GM12875 (cell line): ENCODE measurements at regions not wholly inside any gene's neighbourhood (a gene's known extent, or its start where the extent isn't known, plus 50 kb on each side); places are given as distances from the start of the nearest gene placed in this dataset.

Experiments
- H3K4me3 ChIP-seq: one replicate; pipeline ENCODE4 v1.5.1; 2011; ENCODE audit warnings: low read depth, low read length, control low read depth
- TF ChIP-seq, protein P1 (sequence below): IDR thresholded peaks from 2 replicates; pipeline ENCODE4 v1.5.1; 2011; ENCODE audit warnings: low read depth, mild to moderate bottlenecking, control low read depth, inconsistent platforms, low read length, moderate library complexity, borderline replicate concordance; ENCODE audit not compliant: insufficient read depth

DNA sequence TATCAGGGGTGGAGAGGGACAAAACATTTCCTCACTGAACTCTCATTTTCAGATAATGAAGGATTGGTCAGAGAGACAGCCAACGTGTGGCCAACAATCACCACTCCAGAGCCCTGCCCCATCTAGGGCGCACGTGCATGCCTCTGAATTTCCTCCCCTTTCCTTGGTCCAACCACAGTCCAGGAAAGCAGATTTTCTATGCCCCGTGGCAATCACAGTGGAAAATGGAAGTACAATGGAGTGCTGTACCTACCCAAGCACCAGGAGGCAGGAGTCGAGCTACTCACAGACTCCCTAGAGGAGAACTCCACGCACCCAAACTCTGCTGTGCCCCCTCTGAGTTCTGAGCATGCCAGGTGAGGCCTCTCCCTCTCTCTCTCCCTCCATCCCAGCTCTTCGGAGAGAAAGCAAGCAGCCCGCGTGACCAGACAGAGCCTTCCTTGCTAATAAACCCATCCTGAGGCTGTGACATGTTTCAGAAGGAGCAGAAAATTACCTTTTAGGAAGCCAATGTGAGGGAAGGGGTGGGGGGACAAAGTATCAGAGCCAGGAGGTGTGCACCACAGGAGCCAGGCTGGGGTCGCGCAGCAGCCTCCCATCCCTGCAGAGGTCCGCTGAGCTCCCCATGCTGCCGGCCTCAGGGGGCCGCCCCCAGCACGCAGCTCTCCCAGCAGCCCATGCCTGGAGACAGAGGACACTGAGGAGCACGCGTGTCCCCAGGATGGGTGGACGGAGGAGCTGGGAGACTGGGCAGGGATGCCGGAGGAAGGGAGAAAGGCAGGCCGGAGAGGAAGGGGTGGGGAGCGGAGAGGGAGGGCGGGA lies 73.4 kb downstream of the PITPNM2 start:
- H3K4me3 ChIP-seq, result no peak overlapping the region
- TF ChIP-seq, protein P1, sequence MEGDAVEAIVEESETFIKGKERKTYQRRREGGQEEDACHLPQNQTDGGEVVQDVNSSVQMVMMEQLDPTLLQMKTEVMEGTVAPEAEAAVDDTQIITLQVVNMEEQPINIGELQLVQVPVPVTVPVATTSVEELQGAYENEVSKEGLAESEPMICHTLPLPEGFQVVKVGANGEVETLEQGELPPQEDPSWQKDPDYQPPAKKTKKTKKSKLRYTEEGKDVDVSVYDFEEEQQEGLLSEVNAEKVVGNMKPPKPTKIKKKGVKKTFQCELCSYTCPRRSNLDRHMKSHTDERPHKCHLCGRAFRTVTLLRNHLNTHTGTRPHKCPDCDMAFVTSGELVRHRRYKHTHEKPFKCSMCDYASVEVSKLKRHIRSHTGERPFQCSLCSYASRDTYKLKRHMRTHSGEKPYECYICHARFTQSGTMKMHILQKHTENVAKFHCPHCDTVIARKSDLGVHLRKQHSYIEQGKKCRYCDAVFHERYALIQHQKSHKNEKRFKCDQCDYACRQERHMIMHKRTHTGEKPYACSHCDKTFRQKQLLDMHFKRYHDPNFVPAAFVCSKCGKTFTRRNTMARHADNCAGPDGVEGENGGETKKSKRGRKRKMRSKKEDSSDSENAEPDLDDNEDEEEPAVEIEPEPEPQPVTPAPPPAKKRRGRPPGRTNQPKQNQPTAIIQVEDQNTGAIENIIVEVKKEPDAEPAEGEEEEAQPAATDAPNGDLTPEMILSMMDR, result no peak

DNA sequence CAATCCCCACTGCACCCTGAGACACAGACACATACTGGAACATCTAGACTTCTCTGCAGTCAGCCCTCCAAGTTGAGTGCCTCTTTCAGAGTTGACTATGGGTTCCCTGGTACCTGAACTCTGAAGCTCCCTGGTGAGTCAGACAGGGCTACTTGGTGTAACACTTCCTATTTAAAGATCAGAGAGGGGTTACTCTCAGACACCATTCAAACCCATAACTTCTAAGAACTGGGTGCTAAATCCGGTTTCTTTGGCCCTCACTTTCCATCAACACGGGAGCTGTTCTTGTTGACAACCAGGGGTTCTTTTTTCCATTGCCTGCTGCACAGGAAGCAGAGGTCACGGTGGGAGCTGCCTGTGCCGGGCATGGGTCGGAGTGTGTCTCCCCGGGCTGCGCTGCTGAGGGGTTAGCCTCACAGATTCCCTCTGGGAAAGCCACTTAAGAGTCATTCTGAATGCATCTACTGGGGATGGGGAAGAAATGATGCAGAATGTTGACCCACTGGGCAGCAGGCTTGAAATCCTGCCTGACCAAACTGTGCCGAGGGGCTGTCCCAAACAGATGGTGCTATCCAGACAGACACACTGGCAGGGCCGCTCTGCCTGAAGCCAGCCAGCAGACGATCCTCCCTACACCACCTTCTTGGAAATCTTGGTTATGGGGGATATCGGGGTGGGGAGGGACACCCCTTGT lies 74.1 kb downstream of the PITPNM2 start:
- no peak overlapping the region for H3K4me3 ChIP-seq
- TF ChIP-seq, protein P1, result no peak

DNA sequence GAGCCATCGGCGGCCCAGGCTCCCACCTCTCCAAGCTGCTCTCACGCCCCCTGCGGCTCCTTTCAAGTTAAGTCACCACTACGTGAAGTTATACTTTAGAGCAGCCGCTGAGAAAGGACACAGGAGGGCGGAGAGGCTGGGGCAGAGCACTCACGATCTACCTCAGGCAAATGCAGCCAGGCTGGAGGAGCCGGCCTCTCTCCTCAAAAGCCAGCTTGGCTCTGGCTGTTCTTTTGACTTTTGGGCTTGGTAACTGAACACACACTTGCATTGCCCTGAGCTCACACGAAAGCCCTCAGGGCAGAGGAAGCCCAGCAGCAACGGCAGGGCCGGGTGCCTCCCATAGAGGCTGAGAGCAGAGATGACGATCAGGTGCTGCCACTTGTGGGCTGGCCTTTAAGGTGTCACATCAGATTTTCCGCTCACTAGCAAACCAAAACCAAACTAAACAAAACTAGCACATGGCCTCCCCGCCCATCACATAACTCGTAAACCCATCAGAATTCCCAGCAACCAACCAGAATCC lies 75.2 kb downstream of the PITPNM2 start:
- H3K4me3 ChIP-seq, result no peak overlapping the region

DNA sequence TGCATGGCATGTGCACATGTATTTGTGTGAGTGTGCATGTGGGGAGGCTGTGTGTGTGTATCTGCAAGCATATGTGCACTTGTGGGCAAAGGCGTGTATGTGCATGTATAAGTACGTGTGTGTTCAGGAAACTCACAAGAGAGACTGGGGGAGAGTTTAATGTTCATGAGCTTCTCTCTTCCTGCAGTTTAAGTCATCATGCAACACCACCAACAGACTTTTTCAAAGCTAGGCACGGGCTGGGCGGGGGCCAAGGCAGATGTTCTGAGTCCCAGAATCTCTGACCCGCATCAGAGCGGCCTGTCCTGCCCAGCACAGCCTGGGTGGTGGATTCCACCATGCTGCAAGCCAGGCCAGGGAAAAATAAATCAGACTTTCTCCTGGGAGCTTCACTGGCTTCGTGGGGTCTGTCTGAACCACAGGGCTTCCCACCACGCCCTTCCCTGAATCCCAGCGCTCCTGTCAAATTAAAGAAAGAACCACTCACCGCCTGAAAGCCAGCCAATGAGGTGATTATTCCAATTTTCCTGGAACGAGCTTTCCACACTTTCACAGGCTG lies 75.7 kb downstream of the PITPNM2 start:
- no peak overlapping the region for H3K4me3 ChIP-seq
- TF ChIP-seq, protein P1, result no peak

More for the DNA sequence above, 75.2 kb downstream of the PITPNM2 start:
- TF ChIP-seq, protein P1, result no peak

DNA sequence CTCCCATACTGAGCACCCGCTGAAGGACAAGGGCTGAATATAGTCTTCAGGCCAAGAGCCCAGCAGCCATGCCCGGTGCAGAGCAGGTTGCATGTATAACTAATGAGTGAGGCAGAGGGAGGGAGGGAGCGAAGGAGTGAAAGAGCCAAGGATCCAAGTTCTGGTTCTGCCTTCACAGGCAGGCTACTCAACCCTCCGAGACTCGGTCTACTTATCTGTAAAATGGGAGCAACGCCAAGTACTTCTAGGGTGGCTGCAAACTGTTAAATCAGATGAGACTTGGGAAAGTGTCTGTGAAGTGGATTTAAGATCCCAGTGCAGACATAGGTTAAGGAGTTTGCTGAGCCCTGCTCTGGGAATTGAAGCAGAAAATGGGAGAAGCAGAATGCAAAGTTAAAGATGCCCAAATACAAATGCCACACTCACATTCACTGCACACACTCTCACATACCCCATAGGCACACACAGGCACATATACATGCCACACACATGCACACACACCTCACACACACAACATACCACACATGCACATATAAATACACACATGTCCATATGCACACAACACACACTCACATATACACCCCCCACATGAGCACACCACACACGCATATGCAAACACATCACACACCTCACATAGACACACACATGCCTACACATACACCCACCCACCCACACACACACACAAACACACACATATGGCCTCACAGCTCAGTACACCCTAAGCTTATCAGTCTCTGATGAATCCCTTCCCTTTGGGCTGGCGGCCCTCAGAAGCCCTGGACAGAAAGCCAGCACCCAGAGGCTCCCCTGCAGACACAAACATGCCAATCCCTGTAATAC lies 76.7 kb downstream of the PITPNM2 start:
- TF ChIP-seq, protein P1, result no peak
- no peak overlapping the region for H3K4me3 ChIP-seq

DNA sequence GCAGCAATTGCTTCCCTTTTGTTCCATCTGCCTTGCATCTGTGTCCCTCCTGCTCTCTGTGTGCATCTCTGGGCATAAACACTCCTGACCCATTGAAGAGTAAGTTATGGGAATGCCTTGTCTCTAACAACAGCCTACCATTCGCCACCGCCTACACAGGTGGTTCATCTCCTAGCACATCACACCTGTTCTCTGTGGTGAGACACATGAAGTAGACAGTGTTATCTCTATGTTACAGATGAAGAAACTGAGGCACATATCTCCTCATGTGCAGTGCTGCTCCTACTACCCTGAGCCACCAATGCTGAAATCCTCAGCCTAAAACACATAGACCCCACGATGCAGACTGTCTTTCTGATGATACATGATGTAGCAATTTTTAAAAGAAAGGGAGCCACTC lies 77.6 kb downstream of the PITPNM2 start:
- TF ChIP-seq, protein P1, result no peak

More for the DNA sequence above, 77.6 kb downstream of the PITPNM2 start:
- H3K4me3 ChIP-seq, result no peak overlapping the region
